LNCaP clone FGC (cell line): ENCODE measurements at regions not wholly inside any gene's neighbourhood (a gene's known extent, or its start where the extent isn't known, plus 50 kb on each side); places are given as distances from the start of the nearest gene placed in this dataset.
A peak's percentile ranks its signal among the peaks of the same experiment; 100 is the strongest.
"Not testable (repeated sequence)": the region's sequence is repeated elsewhere in the genome, so short reads cannot be mapped to it uniquely, and the experiment has no call there.

Experiments
- DNase-seq: peaks from one replicate; pipeline ENCODE4 v3.0.0-alpha.2; 2011; ENCODE audit warnings: low read depth
- H3K4me3 ChIP-seq: 2 replicates; pipeline ENCODE4 v1.5.1; 2011; ENCODE audit warnings: mild to moderate bottlenecking, low read depth, low read length, control low read depth
- CTCF ChIP-seq: IDR thresholded peaks from 2 replicates; pipeline ENCODE4 v1.5.1; 2012; ENCODE audit warnings: mild to moderate bottlenecking; ENCODE audit not compliant: control insufficient read depth, insufficient read depth; ENCODE audit errors: extremely low read depth

GRCh38 chr7:63856466-63856865 is 142.2 kb upstream of the ZNF722 start:
- not testable (repeated sequence) for DNase-seq, H3K4me3 ChIP-seq

GRCh38 chr7:63867127-63867526 is 131.5 kb upstream of the ZNF722 start:
- no peak overlapping the region for H3K4me3 ChIP-seq
- DNase-seq: no peak
- TF ChIP-seq CTCF: no peak

GRCh38 chr7:63874242-63874641 is 124.4 kb upstream of the ZNF722 start:
- DNase-seq, H3K4me3 ChIP-seq: not testable (repeated sequence)

- no peak for TF ChIP-seq CTCF
- no peak overlapping the region for H3K4me3 ChIP-seq
- DNase-seq: no peak
Measured at GRCh38 chr7:63876707-63877322, 121.8 kb upstream of the ZNF722 start.

GRCh38 chr7:63887031-63887430 is 111.6 kb upstream of the ZNF722 start:
- no peak for TF ChIP-seq CTCF
- no peak for DNase-seq
- H3K4me3 ChIP-seq: no peak overlapping the region

GRCh38 chr7:63899691-63900393 is 98.8 kb upstream of the ZNF722 start:
- DNase-seq: no peak
- TF ChIP-seq CTCF: no peak
- no peak overlapping the region for H3K4me3 ChIP-seq

GRCh38 chr7:63900394-63901203 is 98.0 kb upstream of the ZNF722 start:
- TF ChIP-seq CTCF: no peak
- peak overlapping the region; percentile 29; the same call in 1 of the 2 replicates for H3K4me3 ChIP-seq
- DNase-seq: peak; percentile 8

- H3K4me3 ChIP-seq: peak overlapping the region; percentile 29; the same call in 1 of the 2 replicates
Measured at GRCh38 chr7:63901204-63901506, 97.5 kb upstream of the ZNF722 start.

More at GRCh38 chr7:63901204-63901506, 97.5 kb upstream of the ZNF722 start:
- not testable (repeated sequence) for DNase-seq
